ENCODE measurements at regions not wholly inside any gene's neighbourhood (a gene's known extent, or its start where the extent isn't known, plus 50 kb on each side); places are given as distances from the start of the nearest gene placed in this dataset.
"Not testable (repeated sequence)": the region's sequence is repeated elsewhere in the genome, so short reads cannot be mapped to it uniquely, and the experiment has no call there.

DNA sequence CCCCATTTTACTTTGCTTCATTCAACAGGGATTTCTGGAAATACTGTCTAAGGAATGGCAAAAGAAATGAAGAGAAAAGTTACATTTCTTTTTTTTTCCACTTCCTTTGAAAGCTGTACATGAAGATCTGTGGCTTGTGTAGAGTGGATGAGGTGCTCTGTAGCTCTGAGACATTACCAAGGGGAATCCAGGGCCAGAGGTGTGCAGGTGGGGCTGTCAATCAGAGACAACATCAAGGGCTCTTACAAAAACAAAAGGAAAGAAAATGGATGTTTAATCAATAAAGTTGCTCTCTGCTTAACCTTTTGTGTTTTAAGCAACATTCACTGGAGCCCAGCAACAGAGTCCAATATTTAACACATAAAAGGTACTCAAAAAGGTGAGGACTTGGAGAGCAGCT, 391.1 kb downstream of the TMEM38B start:
- no peak for DNase-seq (ENCODE audit: low read depth in 2 of 2, low spot score in 1 of 2)

DNA sequence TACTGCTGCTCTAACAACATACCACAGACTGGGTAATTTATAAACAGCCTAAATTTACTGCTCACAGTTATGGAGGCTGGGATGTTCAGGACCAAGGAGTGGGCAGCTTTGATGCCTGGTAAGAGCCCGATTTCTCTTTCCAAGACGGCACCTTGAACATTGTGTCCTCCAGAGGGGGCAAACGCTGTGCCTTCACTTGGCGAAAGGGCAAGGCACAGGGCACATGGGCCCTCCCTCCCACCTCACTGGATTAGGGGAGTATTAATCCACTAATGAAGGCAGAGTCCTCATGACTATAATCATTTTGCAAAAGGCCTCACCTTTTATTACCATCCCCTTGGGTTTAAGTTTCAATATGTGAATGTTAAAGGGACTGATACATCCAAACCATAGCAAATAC, 397.7 kb downstream of the TMEM38B start:
- DNase-seq (ENCODE audit: low read depth in 2 of 2, low spot score in 1 of 2): no peak

- no peak for DNase-seq (ENCODE audit: low read depth in 2 of 2, low spot score in 1 of 2)
Observed at GRCh38 chr9:106102821-106103220, 408.5 kb downstream of the TMEM38B start.

DNA sequence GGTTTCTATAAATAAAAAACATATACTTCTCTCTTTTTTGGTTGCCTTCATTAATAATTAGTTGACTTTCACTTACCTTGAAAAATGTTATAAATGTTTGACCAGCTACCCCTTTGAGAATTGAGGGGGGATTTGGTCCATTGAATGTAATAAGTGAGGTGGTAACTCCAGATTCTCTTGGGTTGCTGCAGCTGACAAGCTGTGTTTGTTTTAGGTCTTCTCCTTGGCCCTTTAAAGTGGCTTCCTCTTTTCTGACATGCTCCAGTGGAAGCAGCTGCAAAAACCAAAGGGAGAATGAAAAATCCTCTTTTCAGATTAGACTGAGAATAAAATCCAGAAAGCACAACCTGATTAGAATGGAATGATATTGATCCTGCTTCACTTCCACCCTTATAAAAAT, 410.5 kb downstream of the TMEM38B start:
- no peak for DNase-seq (ENCODE audit: low read depth in 2 of 2, low spot score in 1 of 2)

DNA sequence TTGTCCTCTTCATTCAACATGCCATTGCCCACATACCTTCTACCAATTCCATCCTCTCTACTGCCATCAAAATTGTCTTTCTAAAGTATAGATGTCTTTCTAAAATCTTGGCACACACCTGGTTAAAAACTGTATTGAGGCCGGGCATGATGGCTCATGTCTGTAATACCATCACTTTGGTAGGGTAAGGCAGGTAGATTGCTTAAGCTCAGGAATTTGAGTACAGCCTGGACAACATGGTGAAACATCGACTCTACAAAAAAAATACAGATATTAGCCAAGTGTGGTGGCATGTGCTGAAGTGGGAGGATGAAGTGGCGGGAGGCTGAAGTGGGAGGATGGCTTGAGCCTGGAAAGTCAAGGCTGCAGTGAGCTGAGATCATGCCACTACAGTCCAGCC, 412.1 kb downstream of the TMEM38B start:
- no peak for DNase-seq (ENCODE audit: low read depth in 2 of 2, low spot score in 1 of 2)

DNA sequence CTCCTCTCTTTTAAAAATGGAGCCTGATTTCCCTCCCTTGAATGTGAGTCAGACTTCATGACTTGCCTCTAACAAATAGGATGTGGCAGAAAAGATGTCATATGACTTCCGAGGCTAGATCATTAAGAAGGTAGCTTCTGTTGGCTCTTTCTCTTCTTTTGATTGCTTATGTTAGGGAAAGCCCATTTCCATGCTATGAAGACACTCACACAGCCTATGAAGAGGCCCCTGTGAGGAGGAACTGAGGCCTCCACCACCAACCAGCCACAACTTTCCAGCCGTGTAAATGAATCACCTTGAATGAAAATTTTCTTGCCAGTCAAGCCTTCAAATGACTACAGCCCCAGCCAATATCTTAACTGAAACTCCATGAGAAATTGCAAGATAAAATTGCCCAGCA, 413.4 kb downstream of the TMEM38B start:
- DNase-seq (ENCODE audit: low read depth in 2 of 2, low spot score in 1 of 2): no peak

DNA sequence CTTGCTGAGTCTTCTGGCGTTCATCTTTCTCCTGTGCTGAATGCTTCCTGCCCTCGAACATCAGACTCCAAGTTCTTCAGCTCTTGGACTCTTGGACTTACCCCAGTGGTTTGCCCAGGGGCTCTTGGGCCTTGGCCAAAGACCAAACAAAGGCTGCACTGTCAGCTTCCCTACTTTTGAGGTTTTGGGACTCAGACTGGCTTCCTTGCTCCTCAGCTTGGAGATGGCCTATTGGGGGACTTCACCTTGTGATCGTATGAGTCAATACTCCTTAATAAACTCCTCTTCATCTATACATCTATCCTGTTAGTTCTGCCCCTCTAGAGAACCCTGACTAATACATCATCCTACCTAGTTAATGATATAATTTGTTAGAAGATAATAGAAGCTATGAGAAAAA, 415.4 kb downstream of the TMEM38B start:
- DNase-seq (ENCODE audit: low read depth in 2 of 2, low spot score in 1 of 2): not testable (repeated sequence)

- no peak for DNase-seq (ENCODE audit: low read depth in 2 of 2, low spot score in 1 of 2)
Observed at GRCh38 chr9:106110483-106110882, 416.1 kb downstream of the TMEM38B start.

DNA sequence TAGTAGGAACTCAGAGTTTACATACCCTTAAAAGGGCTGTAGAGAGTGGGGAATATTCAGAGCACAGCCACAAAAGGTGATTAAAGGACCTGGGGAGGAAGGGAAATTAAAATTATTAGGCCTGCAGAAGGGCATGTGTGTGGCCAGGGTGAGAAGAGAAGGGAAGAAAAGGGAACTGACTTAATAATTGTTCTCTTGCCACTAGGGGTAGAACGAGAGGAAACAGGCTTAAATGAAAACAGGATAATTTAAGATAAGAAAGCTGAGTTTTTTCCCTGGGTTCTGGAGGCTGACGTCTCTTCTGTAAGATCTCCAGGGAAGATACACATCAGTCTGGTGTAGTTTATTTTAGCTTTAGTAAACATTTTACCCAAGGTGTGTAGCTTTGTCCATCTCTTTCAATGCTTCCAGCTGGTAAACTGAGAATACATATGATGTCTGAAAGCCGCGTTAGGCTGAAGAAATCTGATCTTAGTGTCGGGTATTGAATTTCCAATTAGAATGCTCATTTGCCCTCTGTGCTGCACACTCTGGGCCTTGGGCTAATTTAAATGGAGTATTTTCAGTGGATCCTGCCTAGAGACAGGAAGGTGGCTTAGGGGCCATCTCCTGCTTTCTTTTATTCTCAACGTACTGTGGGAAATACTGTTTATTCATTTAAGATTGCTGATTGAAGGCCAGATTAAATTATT, 416.8 kb downstream of the TMEM38B start:
- no peak for DNase-seq (ENCODE audit: low read depth in 2 of 2, low spot score in 1 of 2)

DNA sequence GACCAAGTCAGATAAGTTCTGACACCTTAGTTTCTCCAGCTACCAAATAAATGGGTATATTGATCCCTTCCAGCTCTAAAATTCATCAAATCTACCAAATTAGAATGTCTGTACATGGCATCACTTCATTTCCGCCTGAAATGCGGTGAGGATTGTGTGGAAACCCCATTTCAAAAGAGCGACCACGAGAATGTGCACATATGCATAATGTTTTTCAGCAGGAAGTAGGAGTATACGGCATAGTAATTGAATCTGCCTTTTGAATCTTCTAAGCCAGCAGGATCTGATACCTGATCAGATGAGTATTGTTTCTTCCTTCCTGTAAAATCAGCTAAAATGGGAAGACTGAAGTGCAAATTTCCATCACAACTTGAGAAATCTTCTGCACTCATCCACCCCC, 418.6 kb downstream of the TMEM38B start:
- no peak for DNase-seq (ENCODE audit: low read depth in 2 of 2, low spot score in 1 of 2)

DNA sequence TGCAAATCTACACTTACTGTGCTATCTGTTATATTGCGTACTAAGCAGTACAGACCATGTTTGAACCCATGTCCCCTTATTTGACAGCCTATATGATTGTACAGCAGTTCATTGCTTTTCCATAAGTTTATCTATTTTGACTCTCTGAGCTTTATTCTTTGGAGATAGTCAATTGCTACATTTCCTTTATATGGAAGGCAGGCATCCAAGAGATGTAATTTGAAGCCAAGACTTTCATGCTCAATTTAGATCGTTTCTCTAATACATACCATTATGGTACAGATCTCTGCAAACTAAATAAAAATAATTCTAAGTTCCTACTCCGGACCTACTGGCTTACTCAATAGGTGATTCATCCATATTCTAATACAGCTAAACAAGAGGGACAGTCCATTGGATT, 424.8 kb downstream of the TMEM38B start:
- no peak for DNase-seq (ENCODE audit: low read depth in 2 of 2, low spot score in 1 of 2)

DNA sequence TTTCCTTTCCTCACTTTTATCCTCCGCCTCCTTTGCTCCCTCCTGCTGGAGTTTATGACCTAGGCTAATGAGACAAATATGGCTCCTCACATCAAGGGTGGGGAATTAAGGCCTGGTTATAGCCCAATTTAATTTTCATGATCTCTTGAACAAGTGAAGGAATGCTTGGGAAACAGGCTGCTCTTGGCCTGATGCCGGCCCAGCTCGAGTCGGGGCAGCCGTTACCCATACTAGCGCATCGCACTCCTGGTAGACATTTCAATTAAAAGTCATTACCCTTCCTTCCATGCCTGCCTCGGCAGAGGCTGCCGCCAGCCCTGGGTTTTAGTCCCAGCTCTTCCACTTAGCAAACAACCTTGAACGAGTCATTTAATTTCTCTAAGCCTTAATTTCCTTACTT, 425.7 kb downstream of the TMEM38B start:
- DNase-seq (ENCODE audit: low read depth in 2 of 2, low spot score in 1 of 2): no peak

DNA sequence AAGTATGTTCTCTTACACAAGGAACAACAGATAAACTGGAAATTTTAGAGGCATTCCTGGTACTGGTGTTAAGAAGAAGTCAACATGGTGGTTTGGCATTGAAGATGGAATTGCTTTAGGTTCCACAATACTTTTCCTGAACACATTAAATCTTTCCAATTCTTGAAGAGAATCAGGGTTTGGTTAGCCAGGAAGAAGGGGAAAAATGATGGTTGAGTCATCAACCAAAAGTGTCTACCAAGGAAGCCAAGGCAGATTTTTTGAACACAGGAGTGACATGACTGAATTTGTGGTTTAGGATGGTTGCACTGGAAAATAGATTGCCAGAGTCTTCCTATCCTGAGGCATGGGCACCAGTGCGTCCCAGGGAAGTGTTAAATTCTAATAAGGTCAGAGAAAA, 433.4 kb downstream of the TMEM38B start:
- DNase-seq (ENCODE audit: low read depth in 2 of 2, low spot score in 1 of 2): no peak

DNA sequence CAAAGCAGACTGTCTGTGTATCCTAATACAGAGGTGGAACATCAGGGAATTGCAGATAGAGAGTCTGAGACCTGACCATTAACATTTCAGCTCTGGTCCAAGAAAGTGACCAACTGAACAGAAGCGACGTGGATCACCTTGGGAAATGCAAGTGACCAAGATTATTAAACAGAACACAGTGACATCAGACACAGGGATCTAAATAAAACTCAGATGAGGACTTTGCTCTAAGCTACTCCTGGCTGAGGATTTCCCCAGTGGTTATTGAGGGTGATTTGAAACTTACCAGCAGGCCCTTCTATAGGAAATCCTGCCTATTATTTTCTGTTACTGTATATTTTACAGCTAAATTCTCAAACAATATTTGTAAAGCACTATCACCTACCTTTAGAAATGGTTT, 436.0 kb downstream of the TMEM38B start:
- DNase-seq (ENCODE audit: low read depth in 2 of 2, low spot score in 1 of 2): no peak

GRCh38 chr9:106143781-106144180, 449.4 kb downstream of the TMEM38B start:
- no peak for DNase-seq (ENCODE audit: low read depth in 2 of 2, low spot score in 1 of 2)

GRCh38 chr9:106146066-106146840, 451.9 kb downstream of the TMEM38B start:
- DNase-seq (ENCODE audit: low read depth in 2 of 2, low spot score in 1 of 2): no peak

DNA sequence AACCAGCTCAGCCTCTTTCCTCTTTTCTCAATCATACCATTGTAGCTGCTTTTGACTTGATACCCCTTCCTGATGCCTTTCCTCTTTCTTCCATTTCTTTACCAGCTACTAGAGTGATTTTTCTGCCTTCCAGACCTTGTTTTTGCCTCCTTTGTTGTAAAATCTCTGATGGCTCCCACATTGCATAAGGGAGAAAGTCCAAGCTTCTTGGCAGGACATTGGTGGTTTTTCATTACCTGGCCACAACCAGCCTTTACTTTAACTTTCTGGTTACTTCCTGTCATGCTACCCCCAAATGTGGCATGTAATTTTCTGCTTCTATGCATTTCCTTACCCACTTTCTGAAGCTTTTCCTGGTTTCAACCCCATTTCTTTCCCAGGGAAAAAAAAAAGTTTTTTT, 452.5 kb downstream of the TMEM38B start:
- DNase-seq (ENCODE audit: low read depth in 2 of 2, low spot score in 1 of 2): no peak

- no peak for DNase-seq (ENCODE audit: low read depth in 2 of 2, low spot score in 1 of 2)
Observed at GRCh38 chr9:106149956-106150355, 455.6 kb downstream of the TMEM38B start.

- no peak for DNase-seq (ENCODE audit: low read depth in 2 of 2, low spot score in 1 of 2)
Observed at GRCh38 chr9:106156465-106156864, 462.1 kb downstream of the TMEM38B start.

GRCh38 chr9:106172265-106172664, 477.9 kb downstream of the TMEM38B start:
- DNase-seq (ENCODE audit: low read depth in 2 of 2, low spot score in 1 of 2): no peak

GRCh38 chr9:106174346-106174745, 480.0 kb downstream of the TMEM38B start:
- no peak for DNase-seq (ENCODE audit: low read depth in 2 of 2, low spot score in 1 of 2)

- DNase-seq (ENCODE audit: low read depth in 2 of 2, low spot score in 1 of 2): no peak
Observed at GRCh38 chr9:106177216-106177615, 482.9 kb downstream of the TMEM38B start.

GRCh38 chr9:106179191-106179590, 484.9 kb downstream of the TMEM38B start:
- no peak for DNase-seq (ENCODE audit: low read depth in 2 of 2, low spot score in 1 of 2)
